ENCODE measurements at regions not wholly inside any gene's neighbourhood (a gene's known extent, or its start where the extent isn't known, plus 50 kb on each side); places are given as distances from the start of the nearest gene placed in this dataset.

DNA sequence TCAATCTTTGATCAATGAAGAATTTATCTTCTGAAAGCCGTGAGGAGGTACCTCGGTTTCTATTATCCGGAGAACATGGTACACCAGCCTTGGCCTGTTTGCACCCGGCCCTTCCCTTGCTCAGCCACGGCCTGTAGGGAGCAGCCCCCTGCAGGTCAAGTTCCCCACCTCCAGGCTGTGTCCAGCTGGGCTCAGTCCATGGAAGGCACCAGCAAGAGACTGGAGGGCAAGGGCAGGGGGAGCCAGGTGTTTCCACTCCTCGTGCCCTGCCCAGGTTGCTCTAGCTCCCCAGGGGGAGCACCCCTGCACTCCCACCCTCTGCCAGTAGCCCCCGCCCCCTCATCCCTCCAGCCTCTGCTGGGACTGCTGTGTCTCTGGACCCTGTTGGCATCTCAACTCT lies 87.3 kb upstream of the ADAMTS2 start:
- no peak overlapping the region for H3K4me2 ChIP-seq
- DNase-seq: no peak
- H3K27ac ChIP-seq (ENCODE audit: low read depth in 2 of 2, low read length in 1 of 2): no peak overlapping the region
- WGBS (ENCODE audit: low lambda C conversion rate): 47% methylated on average over 5 of the region's 7 CpGs
- no peaks in the 10 kb centered on the region for H3K36me3 ChIP-seq (replicated peaks in 1 of 2; ENCODE audit: control insufficient read depth in 1 of 2, insufficient read depth in 2 of 2, low read length in 1 of 2)
- H3F3A ChIP-seq (replicated peaks; ENCODE audit: insufficient read depth): no peaks in the 10 kb centered on the region
- H3K9ac ChIP-seq: no peak overlapping the region
- H3K9me3 ChIP-seq: no peaks in the 10 kb centered on the region
- peaks cover 0 to 30% of the 10 kb centered on the region in 2 experiments; a peak in 1 of 4 replicates for H3K4me1 ChIP-seq (ENCODE audit: control insufficient read depth in 1 of 2, insufficient read depth in 2 of 2, low read depth in 1 of 2, low read length in 1 of 2)
- CTCF ChIA-PET: no interaction called here
- POLR2A ChIA-PET: no interaction called here
- H3K9me2 ChIP-seq: no peaks in the 10 kb centered on the region
- H3K27me3 ChIP-seq (ENCODE audit: insufficient read depth): no peaks in the 10 kb centered on the region
- H3K4me3 ChIP-seq (ENCODE audit: low read depth in 2 of 2, low read length in 1 of 2): no peak overlapping the region
- no peak overlapping the region for H2AFZ ChIP-seq (ENCODE audit: low read depth)
- no peaks in the 10 kb centered on the region for H4K20me1 ChIP-seq (ENCODE audit: insufficient read depth)
- no peak for TF ChIP-seq MXI1 (IDR thresholded peaks at IDR 0.05; ENCODE audit: low read depth, low read length)
- TF ChIP-seq, protein P1, sequence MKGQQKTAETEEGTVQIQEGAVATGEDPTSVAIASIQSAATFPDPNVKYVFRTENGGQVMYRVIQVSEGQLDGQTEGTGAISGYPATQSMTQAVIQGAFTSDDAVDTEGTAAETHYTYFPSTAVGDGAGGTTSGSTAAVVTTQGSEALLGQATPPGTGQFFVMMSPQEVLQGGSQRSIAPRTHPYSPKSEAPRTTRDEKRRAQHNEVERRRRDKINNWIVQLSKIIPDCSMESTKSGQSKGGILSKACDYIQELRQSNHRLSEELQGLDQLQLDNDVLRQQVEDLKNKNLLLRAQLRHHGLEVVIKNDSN (IDR thresholded peaks at IDR 0.05; ENCODE audit: borderline replicate concordance, low read depth): no peak
- no peak for TF ChIP-seq FOXJ3 (CRISPR knock-in tag; IDR thresholded peaks at IDR 0.05)
- TF ChIP-seq, protein P2, sequence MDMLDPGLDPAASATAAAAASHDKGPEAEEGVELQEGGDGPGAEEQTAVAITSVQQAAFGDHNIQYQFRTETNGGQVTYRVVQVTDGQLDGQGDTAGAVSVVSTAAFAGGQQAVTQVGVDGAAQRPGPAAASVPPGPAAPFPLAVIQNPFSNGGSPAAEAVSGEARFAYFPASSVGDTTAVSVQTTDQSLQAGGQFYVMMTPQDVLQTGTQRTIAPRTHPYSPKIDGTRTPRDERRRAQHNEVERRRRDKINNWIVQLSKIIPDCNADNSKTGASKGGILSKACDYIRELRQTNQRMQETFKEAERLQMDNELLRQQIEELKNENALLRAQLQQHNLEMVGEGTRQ (IDR thresholded peaks at IDR 0.05; ENCODE audit: borderline replicate concordance, low read depth, low read length): no peak
- TF ChIP-seq SMC3 (IDR thresholded peaks at IDR 0.05; ENCODE audit: low read depth, low read length): no peak
- TF ChIP-seq, protein P3, sequence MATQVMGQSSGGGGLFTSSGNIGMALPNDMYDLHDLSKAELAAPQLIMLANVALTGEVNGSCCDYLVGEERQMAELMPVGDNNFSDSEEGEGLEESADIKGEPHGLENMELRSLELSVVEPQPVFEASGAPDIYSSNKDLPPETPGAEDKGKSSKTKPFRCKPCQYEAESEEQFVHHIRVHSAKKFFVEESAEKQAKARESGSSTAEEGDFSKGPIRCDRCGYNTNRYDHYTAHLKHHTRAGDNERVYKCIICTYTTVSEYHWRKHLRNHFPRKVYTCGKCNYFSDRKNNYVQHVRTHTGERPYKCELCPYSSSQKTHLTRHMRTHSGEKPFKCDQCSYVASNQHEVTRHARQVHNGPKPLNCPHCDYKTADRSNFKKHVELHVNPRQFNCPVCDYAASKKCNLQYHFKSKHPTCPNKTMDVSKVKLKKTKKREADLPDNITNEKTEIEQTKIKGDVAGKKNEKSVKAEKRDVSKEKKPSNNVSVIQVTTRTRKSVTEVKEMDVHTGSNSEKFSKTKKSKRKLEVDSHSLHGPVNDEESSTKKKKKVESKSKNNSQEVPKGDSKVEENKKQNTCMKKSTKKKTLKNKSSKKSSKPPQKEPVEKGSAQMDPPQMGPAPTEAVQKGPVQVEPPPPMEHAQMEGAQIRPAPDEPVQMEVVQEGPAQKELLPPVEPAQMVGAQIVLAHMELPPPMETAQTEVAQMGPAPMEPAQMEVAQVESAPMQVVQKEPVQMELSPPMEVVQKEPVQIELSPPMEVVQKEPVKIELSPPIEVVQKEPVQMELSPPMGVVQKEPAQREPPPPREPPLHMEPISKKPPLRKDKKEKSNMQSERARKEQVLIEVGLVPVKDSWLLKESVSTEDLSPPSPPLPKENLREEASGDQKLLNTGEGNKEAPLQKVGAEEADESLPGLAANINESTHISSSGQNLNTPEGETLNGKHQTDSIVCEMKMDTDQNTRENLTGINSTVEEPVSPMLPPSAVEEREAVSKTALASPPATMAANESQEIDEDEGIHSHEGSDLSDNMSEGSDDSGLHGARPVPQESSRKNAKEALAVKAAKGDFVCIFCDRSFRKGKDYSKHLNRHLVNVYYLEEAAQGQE (IDR thresholded peaks at IDR 0.05; ENCODE audit: low read depth, low read length): no peak
- no peak for TF ChIP-seq GABPA (IDR thresholded peaks at IDR 0.05; ENCODE audit: low read depth)
- TF ChIP-seq SIN3A (IDR thresholded peaks at IDR 0.05; ENCODE audit: borderline replicate concordance, low read depth, low read length): no peak
- no peak for TF ChIP-seq FOXM1 (IDR thresholded peaks at IDR 0.05; ENCODE audit: low read depth)
- no peak for TF ChIP-seq TAF1 (IDR thresholded peaks at IDR 0.05; ENCODE audit: borderline replicate concordance, low read depth, low read length)
- no peak for TF ChIP-seq NFIC (IDR thresholded peaks at IDR 0.05; ENCODE audit: borderline replicate concordance)
- TF ChIP-seq TEAD4 (IDR thresholded peaks at IDR 0.05; ENCODE audit: borderline replicate concordance, insufficient read depth): no peak
- TF ChIP-seq, protein P4, sequence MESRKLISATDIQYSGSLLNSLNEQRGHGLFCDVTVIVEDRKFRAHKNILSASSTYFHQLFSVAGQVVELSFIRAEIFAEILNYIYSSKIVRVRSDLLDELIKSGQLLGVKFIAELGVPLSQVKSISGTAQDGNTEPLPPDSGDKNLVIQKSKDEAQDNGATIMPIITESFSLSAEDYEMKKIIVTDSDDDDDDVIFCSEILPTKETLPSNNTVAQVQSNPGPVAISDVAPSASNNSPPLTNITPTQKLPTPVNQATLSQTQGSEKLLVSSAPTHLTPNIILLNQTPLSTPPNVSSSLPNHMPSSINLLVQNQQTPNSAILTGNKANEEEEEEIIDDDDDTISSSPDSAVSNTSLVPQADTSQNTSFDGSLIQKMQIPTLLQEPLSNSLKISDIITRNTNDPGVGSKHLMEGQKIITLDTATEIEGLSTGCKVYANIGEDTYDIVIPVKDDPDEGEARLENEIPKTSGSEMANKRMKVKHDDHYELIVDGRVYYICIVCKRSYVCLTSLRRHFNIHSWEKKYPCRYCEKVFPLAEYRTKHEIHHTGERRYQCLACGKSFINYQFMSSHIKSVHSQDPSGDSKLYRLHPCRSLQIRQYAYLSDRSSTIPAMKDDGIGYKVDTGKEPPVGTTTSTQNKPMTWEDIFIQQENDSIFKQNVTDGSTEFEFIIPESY (IDR thresholded peaks at IDR 0.05; ENCODE audit: borderline replicate concordance, low read depth): no peak
- TF ChIP-seq GATA2 (CRISPR knock-in tag; IDR thresholded peaks at IDR 0.05): no peak
- no peak for TF ChIP-seq TCF12 (IDR thresholded peaks at IDR 0.05)
- TF ChIP-seq YY1 (IDR thresholded peaks at IDR 0.05; ENCODE audit: low read depth): no peak
- TF ChIP-seq, protein P5, sequence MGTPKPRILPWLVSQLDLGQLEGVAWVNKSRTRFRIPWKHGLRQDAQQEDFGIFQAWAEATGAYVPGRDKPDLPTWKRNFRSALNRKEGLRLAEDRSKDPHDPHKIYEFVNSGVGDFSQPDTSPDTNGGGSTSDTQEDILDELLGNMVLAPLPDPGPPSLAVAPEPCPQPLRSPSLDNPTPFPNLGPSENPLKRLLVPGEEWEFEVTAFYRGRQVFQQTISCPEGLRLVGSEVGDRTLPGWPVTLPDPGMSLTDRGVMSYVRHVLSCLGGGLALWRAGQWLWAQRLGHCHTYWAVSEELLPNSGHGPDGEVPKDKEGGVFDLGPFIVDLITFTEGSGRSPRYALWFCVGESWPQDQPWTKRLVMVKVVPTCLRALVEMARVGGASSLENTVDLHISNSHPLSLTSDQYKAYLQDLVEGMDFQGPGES (IDR thresholded peaks at IDR 0.05; ENCODE audit: low read depth, low read length): no peak
- no peak for TF ChIP-seq JUND (IDR thresholded peaks at IDR 0.05)
- TF ChIP-seq RFX5 (IDR thresholded peaks at IDR 0.05; ENCODE audit: low read length): no peak
- TF ChIP-seq, protein P6, sequence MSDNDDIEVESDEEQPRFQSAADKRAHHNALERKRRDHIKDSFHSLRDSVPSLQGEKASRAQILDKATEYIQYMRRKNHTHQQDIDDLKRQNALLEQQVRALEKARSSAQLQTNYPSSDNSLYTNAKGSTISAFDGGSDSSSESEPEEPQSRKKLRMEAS (IDR thresholded peaks at IDR 0.05; ENCODE audit: low read depth): no peak
- no peaks in the 10 kb centered on the region for H3K79me2 ChIP-seq (ENCODE audit: insufficient read depth)

All from SK-N-SH (cell line).